GM13977 (cell line): ENCODE measurements at regions not wholly inside any gene's neighbourhood (a gene's known extent, or its start where the extent isn't known, plus 50 kb on each side); places are given as distances from the start of the nearest gene placed in this dataset.

ENCODE experiments used
- DNase-seq: peaks from one replicate; pipeline ENCODE4 v3.0.0; 2012; ENCODE audit warnings: low spot score
- CTCF ChIP-seq: IDR thresholded peaks from 2 replicates; pipeline ENCODE4 v1.5.1; 2012; ENCODE audit warnings: mild to moderate bottlenecking, control low read depth; ENCODE audit not compliant: insufficient read depth; ENCODE audit errors: extremely low read depth, missing control alignments
- in situ Hi-C: fragments of 300-500 bp; cut with MboI; formaldehyde crosslinking; loops from one replicate; pipeline ENCODE4 v1.12.0; 2022; ENCODE audit warnings: low sequenced_read_pairs, low pct_unique_long_range_greater_than_20kb, mixed read lengths, inconsistent platforms; ENCODE audit not compliant: unreplicated experiment

- no peak for TF ChIP-seq CTCF
- no peak for DNase-seq
- in situ Hi-C loops: no loop called here
These were observed 519.4 kb downstream of the BRD1 start for GRCh38 chr22:49308300-49308699.

- TF ChIP-seq CTCF: no peak
- in situ Hi-C loops: no loop called here
- no peak for DNase-seq
These were observed 519.8 kb downstream of the BRD1 start for GRCh38 chr22:49307870-49308269.

GRCh38 chr22:49307481-49307830 lies 520.2 kb downstream of the BRD1 start:
- no peak for TF ChIP-seq CTCF
- DNase-seq: no peak
- in situ Hi-C loops: no loop called here

- TF ChIP-seq CTCF: no peak
- DNase-seq: no peak
- in situ Hi-C loops: no loop called here
These were observed 520.8 kb downstream of the BRD1 start for GRCh38 chr22:49306632-49307480.

- in situ Hi-C loops: no loop called here
- DNase-seq: no peak
These were observed 521.6 kb downstream of the BRD1 start for GRCh38 chr22:49305966-49306631.

GRCh38 chr22:49305214-49305965 lies 522.3 kb downstream of the BRD1 start:
- in situ Hi-C loops: no loop called here
- no peak for DNase-seq
- peak; percentile 81 for TF ChIP-seq CTCF

More at GRCh38 chr22:49305966-49306631, 521.6 kb downstream of the BRD1 start:
- TF ChIP-seq CTCF: no peak
